Fibroblast of lung (primary cell): ENCODE measurements at regions not wholly inside any gene's neighbourhood (a gene's known extent, or its start where the extent isn't known, plus 50 kb on each side); places are given as distances from the start of the nearest gene placed in this dataset.

ENCODE experiments used
- DNase-seq, 2 donors: peaks; one replicate each; pipeline versions ENCODE4 v3.0.0 to v3.0.0-alpha.2; 2010; ENCODE audit warnings: low read depth in 2 of 2
- H2AFZ ChIP-seq: 2 replicates; pipeline ENCODE4 v1.5.1; 2012; ENCODE audit warnings: low read length, control low read depth, inconsistent platforms
- H3K27ac ChIP-seq: 2 replicates; pipeline ENCODE4 v1.5.1; 2011; ENCODE audit warnings: low read length, control low read depth; ENCODE audit not compliant: insufficient read depth
- H3K27me3 ChIP-seq: 2 replicates; pipeline ENCODE4 v1.5.1; 2011; ENCODE audit warnings: mild to moderate bottlenecking, low read length; ENCODE audit not compliant: control insufficient read depth, insufficient read depth
- H3K36me3 ChIP-seq: 2 replicates; pipeline ENCODE4 v1.5.1; 2011; ENCODE audit warnings: low read length; ENCODE audit not compliant: control insufficient read depth, insufficient read depth
- H3K4me1 ChIP-seq: 2 replicates; pipeline ENCODE4 v1.5.1; 2011; ENCODE audit warnings: low read length; ENCODE audit not compliant: control insufficient read depth, insufficient read depth; ENCODE audit errors: extremely low read depth
- H3K4me2 ChIP-seq: 2 replicates; pipeline ENCODE4 v1.5.1; 2011; ENCODE audit warnings: low read length, control low read depth; ENCODE audit not compliant: insufficient read depth; ENCODE audit errors: extremely low read depth
- H3K4me3 ChIP-seq, 4 experiments: fragments of 200-600 bp in 1 of 4; sonication (generic) in 1 of 4; replicated peaks in 1 of 4; 2 replicates each; pipeline ENCODE4 v1.5.1; 2011 to 2016; ENCODE audit warnings: low read length in 4 of 4, low read depth in 3 of 4, mild to moderate bottlenecking in 3 of 4, control low read depth in 2 of 4, inconsistent platforms in 1 of 4, mixed read lengths in 1 of 4; ENCODE audit not compliant: insufficient read depth in 1 of 4; ENCODE audit errors: control extremely low read depth in 1 of 4
- H3K79me2 ChIP-seq: 2 replicates; pipeline ENCODE4 v1.5.1; 2012; ENCODE audit warnings: mild to moderate bottlenecking, low read length, inconsistent platforms; ENCODE audit not compliant: control insufficient read depth, insufficient read depth
- H3K9ac ChIP-seq: 2 replicates; pipeline ENCODE4 v1.5.1; 2011; ENCODE audit warnings: mild to moderate bottlenecking, low read length, control low read depth; ENCODE audit not compliant: insufficient read depth
- H3K9me3 ChIP-seq: 2 replicates; pipeline ENCODE4 v1.5.1; 2012; ENCODE audit warnings: low read depth, low read length; ENCODE audit not compliant: control insufficient read depth, insufficient read depth
- H4K20me1 ChIP-seq: 2 replicates; pipeline ENCODE4 v1.5.1; 2011; ENCODE audit warnings: low read length; ENCODE audit not compliant: control insufficient read depth, insufficient read depth; ENCODE audit errors: extremely low read depth
- EZH2 ChIP-seq: IDR thresholded peaks from 2 replicates; pipeline ENCODE4 v1.5.1; 2012; ENCODE audit warnings: low read length, control low read depth, mild to moderate bottlenecking; ENCODE audit errors: missing control alignments
- TF ChIP-seq, protein P1 (sequence below), 2 donors: IDR thresholded peaks in 1 of 2; conservative IDR thresholded peaks in 1 of 2; 1 replicate in 1 of 2; 2 replicates in 1 of 2; pipeline ENCODE4 v1.5.1; 2011 to 2012; ENCODE audit warnings: low read length in 2 of 2, control low read depth in 1 of 2, inconsistent platforms in 1 of 2, low read depth in 1 of 2, mild to moderate bottlenecking in 1 of 2

DNA sequence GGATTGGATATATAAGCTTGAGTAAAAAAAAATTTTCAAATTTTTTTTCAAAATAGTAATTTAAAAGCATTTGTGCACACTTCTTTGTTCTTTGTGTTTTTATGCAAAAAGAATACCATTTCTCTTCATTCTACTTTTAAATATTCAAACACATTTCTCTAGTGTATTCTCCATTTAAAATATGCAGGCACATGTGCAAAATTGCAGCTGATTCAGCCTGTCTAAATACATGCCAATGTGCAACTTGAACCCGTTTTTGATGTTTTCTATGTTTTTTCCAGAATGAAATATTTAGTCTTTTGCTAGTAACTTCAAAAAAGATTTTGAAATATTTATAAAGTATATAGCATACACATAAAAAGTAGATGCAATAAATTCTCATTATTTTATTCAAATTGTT is 411.8 kb downstream of the MMUT start:
- Histone ChIP-seq H3K36me3 (no peaks in the 10 kb centered on the region), H3K9me3 (no peaks in the 10 kb centered on the region), H3K4me2 (no peak overlapping the region), H3K79me2 (no peaks in the 10 kb centered on the region), H3K4me3 (no peak overlapping the region), H3K27ac (no peak overlapping the region), H4K20me1 (no peaks in the 10 kb centered on the region), H3K27me3 (no peaks in the 10 kb centered on the region), H3K4me1 (no peaks in the 10 kb centered on the region), H2AFZ (no peak overlapping the region), H3K9ac (no peak overlapping the region)
- DNase-seq, result no peak
- no peak for TF ChIP-seq EZH2
- TF ChIP-seq, protein P1, sequence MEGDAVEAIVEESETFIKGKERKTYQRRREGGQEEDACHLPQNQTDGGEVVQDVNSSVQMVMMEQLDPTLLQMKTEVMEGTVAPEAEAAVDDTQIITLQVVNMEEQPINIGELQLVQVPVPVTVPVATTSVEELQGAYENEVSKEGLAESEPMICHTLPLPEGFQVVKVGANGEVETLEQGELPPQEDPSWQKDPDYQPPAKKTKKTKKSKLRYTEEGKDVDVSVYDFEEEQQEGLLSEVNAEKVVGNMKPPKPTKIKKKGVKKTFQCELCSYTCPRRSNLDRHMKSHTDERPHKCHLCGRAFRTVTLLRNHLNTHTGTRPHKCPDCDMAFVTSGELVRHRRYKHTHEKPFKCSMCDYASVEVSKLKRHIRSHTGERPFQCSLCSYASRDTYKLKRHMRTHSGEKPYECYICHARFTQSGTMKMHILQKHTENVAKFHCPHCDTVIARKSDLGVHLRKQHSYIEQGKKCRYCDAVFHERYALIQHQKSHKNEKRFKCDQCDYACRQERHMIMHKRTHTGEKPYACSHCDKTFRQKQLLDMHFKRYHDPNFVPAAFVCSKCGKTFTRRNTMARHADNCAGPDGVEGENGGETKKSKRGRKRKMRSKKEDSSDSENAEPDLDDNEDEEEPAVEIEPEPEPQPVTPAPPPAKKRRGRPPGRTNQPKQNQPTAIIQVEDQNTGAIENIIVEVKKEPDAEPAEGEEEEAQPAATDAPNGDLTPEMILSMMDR (conservative IDR thresholded peaks at IDR 0.05 in 1 of 2, IDR thresholded peaks at IDR 0.05 in 1 of 2; ENCODE audit: low read depth in 1 of 2, low read length in 2 of 2), result no peak

DNA sequence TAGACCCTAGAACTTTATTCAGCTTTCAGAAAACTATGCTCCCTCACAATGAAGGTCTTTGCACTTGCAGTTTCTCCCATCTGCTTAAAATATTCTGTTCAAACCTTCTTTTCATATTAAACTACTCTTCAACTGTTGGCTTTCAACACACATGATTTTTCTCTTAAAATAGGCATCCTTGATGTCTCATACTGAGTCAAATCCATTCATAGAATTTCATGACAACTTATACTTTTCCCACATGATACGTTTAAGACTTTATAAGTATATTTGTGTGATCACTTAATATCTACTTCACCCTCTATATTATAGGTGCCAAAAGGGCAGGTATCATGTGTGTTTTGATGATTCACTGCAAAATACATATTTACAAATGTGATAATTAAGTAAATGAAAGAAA is 412.5 kb downstream of the MMUT start:
- no peak overlapping the region for H3K9ac ChIP-seq
- H3K79me2 ChIP-seq, result no peaks in the 10 kb centered on the region
- H3K4me2 ChIP-seq, result no peak overlapping the region
- H3K4me1 ChIP-seq, result no peaks in the 10 kb centered on the region
- H2AFZ ChIP-seq, result no peak overlapping the region
- no peak for DNase-seq
- H3K4me3 ChIP-seq, result no peak overlapping the region
- no peaks in the 10 kb centered on the region for H3K36me3 ChIP-seq
- H3K27me3 ChIP-seq, result no peaks in the 10 kb centered on the region
- TF ChIP-seq, protein P1 (conservative IDR thresholded peaks at IDR 0.05 in 1 of 2, IDR thresholded peaks at IDR 0.05 in 1 of 2; ENCODE audit: low read depth in 1 of 2, low read length in 2 of 2), result no peak
- TF ChIP-seq EZH2, result no peak
- no peak overlapping the region for H3K27ac ChIP-seq
- no peaks in the 10 kb centered on the region for H4K20me1 ChIP-seq
- no peaks in the 10 kb centered on the region for H3K9me3 ChIP-seq

DNA sequence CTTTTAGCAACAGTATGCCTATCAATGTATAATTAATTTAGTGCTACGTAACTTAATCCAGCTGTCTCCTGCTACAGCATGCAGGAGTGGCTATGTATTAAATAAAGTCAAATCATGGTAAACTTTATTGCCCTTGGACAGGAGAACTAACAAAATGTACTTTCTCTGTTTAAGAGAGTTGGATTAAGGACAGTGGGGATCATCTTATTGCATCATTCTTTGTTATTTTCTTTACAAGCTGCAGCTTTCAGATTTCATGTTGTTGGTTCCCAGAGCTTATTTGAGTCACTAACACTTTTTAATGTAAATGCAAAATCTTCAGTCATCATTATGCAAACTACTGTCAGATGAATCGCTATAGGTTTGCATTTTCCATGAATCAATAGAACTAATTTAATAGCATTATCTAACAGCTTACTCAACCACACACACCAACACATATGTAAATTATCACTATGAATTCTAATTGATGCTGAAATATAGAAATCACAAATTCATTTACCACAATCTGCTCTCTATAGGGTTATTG is 424.7 kb downstream of the MMUT start:
- H3K4me1 ChIP-seq, result no peaks in the 10 kb centered on the region
- H4K20me1 ChIP-seq, result no peaks in the 10 kb centered on the region
- no peaks in the 10 kb centered on the region for H3K9me3 ChIP-seq
- no peaks in the 10 kb centered on the region for H3K27me3 ChIP-seq
- no peak overlapping the region for H3K4me2 ChIP-seq
- no peak overlapping the region for H3K9ac ChIP-seq
- peak in 1 of 2 donors; percentile 0 for DNase-seq
- no peak overlapping the region for H3K27ac ChIP-seq
- H3K79me2 ChIP-seq, result no peaks in the 10 kb centered on the region
- TF ChIP-seq, protein P1 (conservative IDR thresholded peaks at IDR 0.05 in 1 of 2, IDR thresholded peaks at IDR 0.05 in 1 of 2; ENCODE audit: low read depth in 1 of 2, low read length in 2 of 2), result no peak
- no peak for TF ChIP-seq EZH2
- no peak overlapping the region for H3K4me3 ChIP-seq
- H2AFZ ChIP-seq, result no peak overlapping the region
- H3K36me3 ChIP-seq, result no peaks in the 10 kb centered on the region
